SK-N-SH (cell line): ENCODE measurements at regions not wholly inside any gene's neighbourhood (a gene's known extent, or its start where the extent isn't known, plus 50 kb on each side); places are given as distances from the start of the nearest gene placed in this dataset.

Experiments used
- CTCF ChIA-PET: fragments of 300-600, 350-600 bp; formaldehyde crosslinking; extraction: SDS; loops from one replicate; lab custom pipeline; 2021; lab: Yijun Ruan, JAX
- POLR2A ChIA-PET: fragments of 350-600 bp; sonication (Branson Sonifier 250); formaldehyde crosslinking; extraction: SDS; loops from one replicate; lab custom pipeline; 2020; ENCODE audit warnings: antibody characterized with exemption, inconsistent platforms; lab: Yijun Ruan, JAX
- DNase-seq: peaks from one replicate; pipeline ENCODE4 v3.0.0; 2012
- H2AFZ ChIP-seq: fragments of 200-600 bp; sonication (generic); 2 replicates; pipeline ENCODE4 v1.8.1; 2016; ENCODE audit warnings: antibody characterized with exemption, mild to moderate bottlenecking, low read depth
- H3F3A ChIP-seq: fragments of 200-600 bp; sonication (generic); replicated peaks from 2 replicates; pipeline ENCODE3; 2016; ENCODE audit warnings: antibody characterized with exemption, mild to moderate bottlenecking; ENCODE audit not compliant: insufficient read depth
- H3K27ac ChIP-seq, 2 experiments: fragments of 200-500 bp in 1 of 2; fragments of 200-600 bp in 1 of 2; sonication (Bioruptor generic) in 1 of 2; sonication (generic), shearing (Covaris generic) in 1 of 2; 2 replicates each; pipeline versions ENCODE4 v1.5.1 to v1.6.1; 2014 to 2016; ENCODE audit warnings: low read depth in 2 of 2, inconsistent platforms in 1 of 2, low read length in 1 of 2, mild to moderate bottlenecking in 1 of 2, mixed read lengths in 1 of 2
- H3K27me3 ChIP-seq: fragments of 200-600 bp; sonication (generic), shearing (Covaris generic); 2 replicates; pipeline ENCODE4 v1.6.1; 2016; ENCODE audit warnings: mixed run types; ENCODE audit not compliant: insufficient read depth
- H3K36me3 ChIP-seq, 2 experiments: fragments of 200-500 bp in 1 of 2; fragments of 200-600 bp in 1 of 2; sonication (Bioruptor generic) in 1 of 2; sonication (generic) in 1 of 2; replicated peaks in 1 of 2; 2 replicates each; pipeline versions ENCODE3 to v1.5.1; 2014 to 2016; ENCODE audit warnings: low read length in 1 of 2, mild to moderate bottlenecking in 1 of 2; ENCODE audit not compliant: insufficient read depth in 2 of 2, control insufficient read depth in 1 of 2
- H3K4me1 ChIP-seq, 2 experiments: fragments of 200-500 bp in 1 of 2; fragments of 200-600 bp in 1 of 2; sonication (Bioruptor generic) in 1 of 2; sonication (generic), shearing (Covaris generic) in 1 of 2; 2 replicates each; pipeline versions ENCODE4 v1.5.1 to v1.6.1; 2014 to 2016; ENCODE audit warnings: low read depth in 1 of 2, low read length in 1 of 2, mixed run types in 1 of 2; ENCODE audit not compliant: insufficient read depth in 2 of 2, control insufficient read depth in 1 of 2
- H3K4me2 ChIP-seq: fragments of 200-600 bp; sonication (generic), shearing (Covaris generic); 2 replicates; pipeline ENCODE4 v1.6.1; 2017; ENCODE audit warnings: mixed run types
- H3K4me3 ChIP-seq, 2 experiments: fragments of 200-500 bp in 1 of 2; fragments of 200-600 bp in 1 of 2; sonication (Bioruptor generic) in 1 of 2; sonication (generic), shearing (Covaris generic) in 1 of 2; 2 replicates each; pipeline versions ENCODE4 v1.5.1 to v1.8.1; 2014 to 2016; ENCODE audit warnings: low read depth in 2 of 2, inconsistent platforms in 1 of 2, low read length in 1 of 2, mild to moderate bottlenecking in 1 of 2, mixed read lengths in 1 of 2, moderate library complexity in 1 of 2
- H3K79me2 ChIP-seq: fragments of 200-600 bp; sonication (generic); 2 replicates; pipeline ENCODE4 v1.8.1; 2017; ENCODE audit warnings: mild to moderate bottlenecking; ENCODE audit not compliant: insufficient read depth
- H3K9ac ChIP-seq: fragments of 200-600 bp; sonication (generic); 2 replicates; pipeline ENCODE4 v1.6.1; 2017; ENCODE audit warnings: mixed run types
- H3K9me2 ChIP-seq: fragments of 200-600 bp; sonication (generic); 2 replicates; pipeline ENCODE4 v1.6.1; 2017; ENCODE audit warnings: mixed run types
- H3K9me3 ChIP-seq: fragments of 200-600 bp; sonication (generic); 2 replicates; pipeline ENCODE4 v1.6.1; 2017; ENCODE audit warnings: mixed run types, mild to moderate bottlenecking, moderate library complexity
- H4K20me1 ChIP-seq: fragments of 200-600 bp; sonication (generic); 2 replicates; pipeline ENCODE4 v1.6.1; 2017; ENCODE audit warnings: mild to moderate bottlenecking, mixed run types; ENCODE audit not compliant: insufficient read depth
- CTCF ChIP-seq: fragments of 200-600 bp; sonication (generic); IDR thresholded peaks from 2 replicates; pipeline ENCODE4 v1.6.1; 2017; ENCODE audit warnings: antibody characterized with exemption, mild to moderate bottlenecking, moderate library complexity
- EP300 ChIP-seq, 2 experiments: IDR thresholded peaks; 2 replicates each; pipeline versions ENCODE4 v1.4.0 to v1.6.1; 2012; ENCODE audit warnings: borderline replicate concordance in 1 of 2, low read depth in 1 of 2, low read length in 1 of 2
- EZH2phosphoT487 ChIP-seq: fragments of 200-600 bp; sonication (generic); IDR thresholded peaks from 2 replicates; pipeline ENCODE4 v1.6.1; 2017; ENCODE audit warnings: low read depth, mixed run types, mild to moderate bottlenecking, antibody characterized with exemption, moderate library complexity, borderline replicate concordance
- FOSL2 ChIP-seq: IDR thresholded peaks from 2 replicates; pipeline ENCODE4 v1.4.0; 2012; ENCODE audit warnings: low read depth, mild to moderate bottlenecking, moderate library complexity, borderline replicate concordance
- FOXJ3 ChIP-seq: sonication (generic); formaldehyde crosslinking; IDR thresholded peaks from 2 replicates; pipeline ENCODE4 v1.5.1; 2020; ENCODE audit warnings: mild to moderate bottlenecking, missing genetic modification reagents
- GATA2 ChIP-seq: sonication (generic); formaldehyde crosslinking; IDR thresholded peaks from 2 replicates; pipeline ENCODE4 v1.5.0; 2020; ENCODE audit warnings: mild to moderate bottlenecking, missing genetic modification reagents
- JUND ChIP-seq: IDR thresholded peaks from 2 replicates; pipeline ENCODE4 v1.4.0; 2012
- MAX ChIP-seq: IDR thresholded peaks from 2 replicates; pipeline ENCODE4 v1.4.0; 2012; ENCODE audit warnings: low read depth
- PBX3 ChIP-seq: IDR thresholded peaks from 2 replicates; pipeline ENCODE4; 2012
- RAD21 ChIP-seq: IDR thresholded peaks from 2 replicates; pipeline ENCODE4 v1.6.1; 2012; ENCODE audit warnings: mild to moderate bottlenecking, low read length
- RXRA ChIP-seq: IDR thresholded peaks from 2 replicates; pipeline ENCODE4 v1.4.0; 2012; ENCODE audit warnings: low read depth, mild to moderate bottlenecking, borderline replicate concordance
- SIN3A ChIP-seq: IDR thresholded peaks from 2 replicates; pipeline ENCODE4 v1.6.1; 2012; ENCODE audit warnings: low read depth, mild to moderate bottlenecking, low read length, moderate library complexity, borderline replicate concordance
- TEAD4 ChIP-seq: IDR thresholded peaks from 2 replicates; pipeline ENCODE4 v1.4.0; 2012; ENCODE audit warnings: mild to moderate bottlenecking, borderline replicate concordance; ENCODE audit not compliant: insufficient read depth
- WGBS: methylation state at CpG from one replicate; pipeline ENCODE4 v1.1.6; 2017; ENCODE audit warnings: low lambda C conversion rate; 5-methylcytosine and 5-hydroxymethylcytosine counted together
- TF ChIP-seq, protein P1 (sequence below): IDR thresholded peaks from 2 replicates; pipeline ENCODE4 v1.4.0; 2012; ENCODE audit warnings: low read depth, borderline replicate concordance
- TF ChIP-seq, protein P2 (sequence below): IDR thresholded peaks from 2 replicates; pipeline ENCODE4 v1.6.1; 2012; ENCODE audit warnings: mild to moderate bottlenecking, low read depth, low read length, moderate library complexity

DNA sequence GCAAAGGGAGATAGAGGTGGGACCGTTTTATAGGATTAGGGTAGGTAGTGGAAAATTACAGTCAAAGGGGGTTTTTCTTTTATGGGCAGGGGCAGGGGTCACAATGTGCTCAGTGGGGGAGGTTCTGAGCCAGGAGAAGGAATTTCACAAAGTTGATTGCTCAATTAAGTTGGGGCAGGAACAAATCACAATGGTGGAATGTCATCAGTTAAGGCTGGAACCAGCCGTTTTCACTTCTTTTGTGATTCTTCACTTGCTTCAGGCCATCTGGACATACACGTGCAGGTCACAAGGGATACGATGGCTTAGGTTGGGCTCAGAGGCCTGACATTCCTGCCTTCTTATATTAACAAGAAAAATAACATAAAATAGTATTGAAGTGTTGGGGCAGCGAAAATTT is 453.8 kb downstream of the VGLL3 start:
- H3K4me2 ChIP-seq: no peak overlapping the region
- ChIA-PET POLR2A (no interaction called here), CTCF (no interaction called here)
- H3F3A ChIP-seq: no peaks in the 10 kb centered on the region
- TF ChIP-seq GATA2 (CRISPR knock-in tag): no peak
- no peak for TF ChIP-seq RAD21
- no peak for TF ChIP-seq TEAD4
- TF ChIP-seq, protein P1, sequence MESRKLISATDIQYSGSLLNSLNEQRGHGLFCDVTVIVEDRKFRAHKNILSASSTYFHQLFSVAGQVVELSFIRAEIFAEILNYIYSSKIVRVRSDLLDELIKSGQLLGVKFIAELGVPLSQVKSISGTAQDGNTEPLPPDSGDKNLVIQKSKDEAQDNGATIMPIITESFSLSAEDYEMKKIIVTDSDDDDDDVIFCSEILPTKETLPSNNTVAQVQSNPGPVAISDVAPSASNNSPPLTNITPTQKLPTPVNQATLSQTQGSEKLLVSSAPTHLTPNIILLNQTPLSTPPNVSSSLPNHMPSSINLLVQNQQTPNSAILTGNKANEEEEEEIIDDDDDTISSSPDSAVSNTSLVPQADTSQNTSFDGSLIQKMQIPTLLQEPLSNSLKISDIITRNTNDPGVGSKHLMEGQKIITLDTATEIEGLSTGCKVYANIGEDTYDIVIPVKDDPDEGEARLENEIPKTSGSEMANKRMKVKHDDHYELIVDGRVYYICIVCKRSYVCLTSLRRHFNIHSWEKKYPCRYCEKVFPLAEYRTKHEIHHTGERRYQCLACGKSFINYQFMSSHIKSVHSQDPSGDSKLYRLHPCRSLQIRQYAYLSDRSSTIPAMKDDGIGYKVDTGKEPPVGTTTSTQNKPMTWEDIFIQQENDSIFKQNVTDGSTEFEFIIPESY: no peak
- no peak for TF ChIP-seq PBX3
- TF ChIP-seq FOSL2: no peak
- TF ChIP-seq, protein P2, sequence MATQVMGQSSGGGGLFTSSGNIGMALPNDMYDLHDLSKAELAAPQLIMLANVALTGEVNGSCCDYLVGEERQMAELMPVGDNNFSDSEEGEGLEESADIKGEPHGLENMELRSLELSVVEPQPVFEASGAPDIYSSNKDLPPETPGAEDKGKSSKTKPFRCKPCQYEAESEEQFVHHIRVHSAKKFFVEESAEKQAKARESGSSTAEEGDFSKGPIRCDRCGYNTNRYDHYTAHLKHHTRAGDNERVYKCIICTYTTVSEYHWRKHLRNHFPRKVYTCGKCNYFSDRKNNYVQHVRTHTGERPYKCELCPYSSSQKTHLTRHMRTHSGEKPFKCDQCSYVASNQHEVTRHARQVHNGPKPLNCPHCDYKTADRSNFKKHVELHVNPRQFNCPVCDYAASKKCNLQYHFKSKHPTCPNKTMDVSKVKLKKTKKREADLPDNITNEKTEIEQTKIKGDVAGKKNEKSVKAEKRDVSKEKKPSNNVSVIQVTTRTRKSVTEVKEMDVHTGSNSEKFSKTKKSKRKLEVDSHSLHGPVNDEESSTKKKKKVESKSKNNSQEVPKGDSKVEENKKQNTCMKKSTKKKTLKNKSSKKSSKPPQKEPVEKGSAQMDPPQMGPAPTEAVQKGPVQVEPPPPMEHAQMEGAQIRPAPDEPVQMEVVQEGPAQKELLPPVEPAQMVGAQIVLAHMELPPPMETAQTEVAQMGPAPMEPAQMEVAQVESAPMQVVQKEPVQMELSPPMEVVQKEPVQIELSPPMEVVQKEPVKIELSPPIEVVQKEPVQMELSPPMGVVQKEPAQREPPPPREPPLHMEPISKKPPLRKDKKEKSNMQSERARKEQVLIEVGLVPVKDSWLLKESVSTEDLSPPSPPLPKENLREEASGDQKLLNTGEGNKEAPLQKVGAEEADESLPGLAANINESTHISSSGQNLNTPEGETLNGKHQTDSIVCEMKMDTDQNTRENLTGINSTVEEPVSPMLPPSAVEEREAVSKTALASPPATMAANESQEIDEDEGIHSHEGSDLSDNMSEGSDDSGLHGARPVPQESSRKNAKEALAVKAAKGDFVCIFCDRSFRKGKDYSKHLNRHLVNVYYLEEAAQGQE: no peak
- H2AFZ ChIP-seq: no peak overlapping the region
- no peaks in the 10 kb centered on the region for H3K36me3 ChIP-seq
- WGBS: 5% methylated on average over 5 of the region's 5 CpGs
- no peaks in the 10 kb centered on the region for H3K9me3 ChIP-seq
- no peaks in the 10 kb centered on the region for H3K79me2 ChIP-seq
- H3K4me1 ChIP-seq: no peaks in the 10 kb centered on the region
- no peaks in the 10 kb centered on the region for H3K27me3 ChIP-seq
- no peak overlapping the region for H3K27ac ChIP-seq
- H3K9ac ChIP-seq: no peak overlapping the region
- H3K4me3 ChIP-seq: no peak overlapping the region
- no peaks in the 10 kb centered on the region for H3K9me2 ChIP-seq
- DNase-seq: no peak
- no peaks in the 10 kb centered on the region for H4K20me1 ChIP-seq

DNA sequence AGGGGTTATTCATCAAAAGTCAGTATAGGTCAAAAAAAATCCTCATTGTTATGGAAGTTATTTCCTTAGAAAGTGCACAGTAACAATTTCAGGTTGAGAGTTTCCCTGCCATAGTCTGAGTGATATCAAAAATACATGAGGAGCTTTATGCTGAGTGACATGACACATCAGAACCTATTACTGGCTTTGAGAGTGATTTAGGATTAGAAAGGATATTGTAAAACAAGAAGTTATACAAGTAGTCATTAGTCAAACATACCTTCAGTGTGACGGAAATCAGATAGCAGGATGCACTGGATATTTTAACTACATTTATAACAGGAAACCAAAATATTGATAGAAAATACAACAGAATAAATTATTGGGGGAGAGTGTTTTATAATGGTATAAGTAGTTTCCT is 471.1 kb downstream of the VGLL3 start:
- Histone ChIP-seq H2AFZ (no peak overlapping the region), H3K79me2 (no peaks in the 10 kb centered on the region), H4K20me1 (no peaks in the 10 kb centered on the region), H3K9me3 (no peaks in the 10 kb centered on the region), H3K9ac (no peak overlapping the region), H3K4me1 (no peaks in the 10 kb centered on the region), H3K27me3 (no peaks in the 10 kb centered on the region), H3F3A (no peaks in the 10 kb centered on the region), H3K9me2 (no peaks in the 10 kb centered on the region), H3K4me3 (no peak overlapping the region), H3K36me3 (no peaks in the 10 kb centered on the region), H3K4me2 (no peak overlapping the region), H3K27ac (no peak overlapping the region)
- ChIA-PET CTCF (no interaction called here), POLR2A (no interaction called here)
- WGBS: 14% methylated on average over 1 of the region's 1 CpG
- DNase-seq: no peak
- TF ChIP-seq CTCF (no peak), MAX (no peak), SIN3A (no peak), EZH2phosphoT487 (no peak), JUND (no peak), EP300 (IDR thresholded peaks at IDR 0.05; ENCODE audit: borderline replicate concordance in 1 of 2, low read depth in 1 of 2, low read length in 1 of 2) (no peak), FOSL2 (no peak), RXRA (no peak), FOXJ3 (no peak)
- TF ChIP-seq, protein P1: no peak
